WTC11 (cell line): ENCODE measurements at regions not wholly inside any gene's neighbourhood (a gene's known extent, or its start where the extent isn't known, plus 50 kb on each side); places are given as distances from the start of the nearest gene placed in this dataset.

Experiments
- ATAC-seq: fragments of 200-7000 bp; cut with Tn5 transposase; 2 replicates; pipeline ENCODE4 v1.10.0; 2021; ENCODE audit warnings: mild to moderate bottlenecking, moderate library complexity
- CTCF ChIA-PET: fragments of 300-600 bp; sonication (Branson Sonifier 250); formaldehyde crosslinking; loops from one replicate; lab custom pipeline; 2021; ENCODE audit warnings: antibody characterized with exemption; lab: Charles Lee
- POLR2A ChIA-PET: fragments of 350-600 bp; sonication (Branson Sonifier 250); formaldehyde crosslinking; loops from one replicate; lab custom pipeline; 2021; ENCODE audit warnings: antibody characterized with exemption; lab: Charles Lee
- DNase-seq: peaks from one replicate; pipeline ENCODE4 v3.0.0; 2021; ENCODE audit warnings: low spot score
- H3K27ac Mint-ChIP-seq: 2 replicates; pipeline ENCODE4 v1.8.0; 2021; ENCODE audit warnings: mixed read lengths
- H3K27me3 Mint-ChIP-seq: 2 replicates; pipeline ENCODE4 v1.8.0; 2021; ENCODE audit warnings: low read depth, mild to moderate bottlenecking, moderate library complexity, mixed read lengths
- H3K36me3 Mint-ChIP-seq: 2 replicates; pipeline ENCODE4 v1.8.0; 2021; ENCODE audit warnings: mixed read lengths
- H3K4me1 Mint-ChIP-seq: 2 replicates; pipeline ENCODE4 v1.8.0; 2022; ENCODE audit warnings: mixed read lengths
- H3K4me3 Mint-ChIP-seq: 2 replicates; pipeline ENCODE4 v1.8.0; 2021; ENCODE audit warnings: mild to moderate bottlenecking, moderate library complexity, mixed read lengths
- H3K9me3 Mint-ChIP-seq: 2 replicates; pipeline ENCODE4 v1.8.0; 2021; ENCODE audit warnings: mixed read lengths
- ATF1 ChIP-seq: sonication (generic); formaldehyde crosslinking; IDR thresholded peaks from 2 replicates; pipeline ENCODE4 v1.8.1; 2023; ENCODE audit warnings: mild to moderate bottlenecking, moderate library complexity, missing genetic modification reagents
- CBFB ChIP-seq: sonication (generic); formaldehyde crosslinking; IDR thresholded peaks from 2 replicates; pipeline ENCODE4 v1.8.1; 2022; ENCODE audit warnings: mild to moderate bottlenecking, low read depth, missing genetic modification reagents
- CREB1 ChIP-seq: sonication (generic); formaldehyde crosslinking; IDR thresholded peaks from 2 replicates; pipeline ENCODE4 v1.8.0; 2023; ENCODE audit warnings: mild to moderate bottlenecking, missing genetic modification reagents
- ETV6 ChIP-seq: sonication (generic); formaldehyde crosslinking; IDR thresholded peaks from 2 replicates; pipeline ENCODE4 v1.8.1; 2022; ENCODE audit warnings: mild to moderate bottlenecking, missing genetic modification reagents
- GRHL2 ChIP-seq: fragments of 250-450 bp; sonication (Bioruptor Pico); IDR thresholded peaks from 2 replicates; pipeline ENCODE4 v1.8.0; 2022; ENCODE audit warnings: mild to moderate bottlenecking, moderate library complexity; ENCODE audit not compliant: insufficient replicate concordance, severe bottlenecking
- HMGA2 ChIP-seq: fragments of 250-450 bp; sonication (Bioruptor Pico); IDR thresholded peaks from 2 replicates; pipeline ENCODE4 v1.4.0; 2021; ENCODE audit warnings: mild to moderate bottlenecking, moderate library complexity
- JAZF1 ChIP-seq: fragments of 250-450 bp; sonication (Bioruptor Pico); IDR thresholded peaks from 2 replicates; pipeline ENCODE4 v1.9.0; 2021; ENCODE audit warnings: moderate library complexity, mild to moderate bottlenecking, inconsistent platforms
- NR1H2 ChIP-seq: sonication (generic); formaldehyde crosslinking; IDR thresholded peaks from 2 replicates; pipeline ENCODE4 v1.9.0; 2021; ENCODE audit warnings: mild to moderate bottlenecking, moderate library complexity, missing genetic modification reagents
- OVOL2 ChIP-seq: fragments of 250-450 bp; sonication (Bioruptor Pico); IDR thresholded peaks from 2 replicates; pipeline ENCODE4 v1.9.0; 2021; ENCODE audit warnings: mild to moderate bottlenecking, borderline replicate concordance
- RELA ChIP-seq: sonication (generic); formaldehyde crosslinking; IDR thresholded peaks from 2 replicates; pipeline ENCODE4 v1.8.1; 2022; ENCODE audit warnings: missing genetic modification reagents, mild to moderate bottlenecking, borderline replicate concordance
- TCF7 ChIP-seq: sonication (generic); formaldehyde crosslinking; IDR thresholded peaks from 2 replicates; pipeline ENCODE4 v1.8.0; 2022; ENCODE audit warnings: mild to moderate bottlenecking, low read depth, missing genetic modification reagents, moderate library complexity
- ZBTB21 ChIP-seq: sonication (generic); formaldehyde crosslinking; IDR thresholded peaks from 2 replicates; pipeline ENCODE4 v1.8.1; 2023; ENCODE audit warnings: mild to moderate bottlenecking, missing genetic modification reagents, borderline replicate concordance
- ZNF121 ChIP-seq: sonication (generic); formaldehyde crosslinking; IDR thresholded peaks from 2 replicates; pipeline ENCODE4 v1.8.0; 2023; ENCODE audit warnings: missing genetic modification reagents
- ZNF138 ChIP-seq: sonication (generic); formaldehyde crosslinking; conservative IDR thresholded peaks from 2 replicates; pipeline ENCODE4 v1.8.1; 2022; ENCODE audit warnings: mild to moderate bottlenecking, moderate library complexity, missing genetic modification reagents
- ZNF263 ChIP-seq: sonication (generic); formaldehyde crosslinking; IDR thresholded peaks from 2 replicates; pipeline ENCODE4 v1.8.1; 2022; ENCODE audit warnings: low read depth, mild to moderate bottlenecking, moderate library complexity, missing genetic modification reagents
- ZNF317 ChIP-seq: sonication (generic); formaldehyde crosslinking; IDR thresholded peaks from 2 replicates; pipeline ENCODE4 v1.8.1; 2023; ENCODE audit warnings: low read depth, mild to moderate bottlenecking, moderate library complexity, missing genetic modification reagents, borderline replicate concordance
- ZNF423 ChIP-seq: fragments of 250-450 bp; sonication (Bioruptor Pico); IDR thresholded peaks from 2 replicates; pipeline ENCODE4 v2.1.2; 2022; ENCODE audit warnings: mild to moderate bottlenecking, moderate library complexity
- TF ChIP-seq, protein P1 (sequence below): sonication (generic); formaldehyde crosslinking; IDR thresholded peaks from 2 replicates; pipeline ENCODE4 v1.8.0; 2023; ENCODE audit warnings: missing genetic modification reagents, mild to moderate bottlenecking, borderline replicate concordance
- TF ChIP-seq, protein P2 (sequence below): sonication (generic); formaldehyde crosslinking; IDR thresholded peaks from 2 replicates; pipeline ENCODE4 v1.8.0; 2023; ENCODE audit warnings: missing genetic modification reagents
- TF ChIP-seq, protein P3 (sequence below): sonication (generic); formaldehyde crosslinking; IDR thresholded peaks from 2 replicates; pipeline ENCODE4 v1.8.0; 2022; ENCODE audit warnings: mild to moderate bottlenecking, missing genetic modification reagents
- TF ChIP-seq, protein P4 (sequence below): sonication (generic); formaldehyde crosslinking; IDR thresholded peaks from 2 replicates; pipeline ENCODE4 v1.8.1; 2023; ENCODE audit warnings: mild to moderate bottlenecking, missing genetic modification reagents, moderate library complexity
- TF ChIP-seq, protein P5 (sequence below): fragments of 250-450 bp; sonication (Bioruptor Pico); IDR thresholded peaks from 2 replicates; pipeline ENCODE4 v1.9.0; 2021; ENCODE audit warnings: mild to moderate bottlenecking
- TF ChIP-seq, protein P6 (sequence below): fragments of 200-600 bp; IDR thresholded peaks from 2 replicates; pipeline ENCODE4 v1.8.0; 2022; ENCODE audit warnings: antibody characterized with exemption

DNA sequence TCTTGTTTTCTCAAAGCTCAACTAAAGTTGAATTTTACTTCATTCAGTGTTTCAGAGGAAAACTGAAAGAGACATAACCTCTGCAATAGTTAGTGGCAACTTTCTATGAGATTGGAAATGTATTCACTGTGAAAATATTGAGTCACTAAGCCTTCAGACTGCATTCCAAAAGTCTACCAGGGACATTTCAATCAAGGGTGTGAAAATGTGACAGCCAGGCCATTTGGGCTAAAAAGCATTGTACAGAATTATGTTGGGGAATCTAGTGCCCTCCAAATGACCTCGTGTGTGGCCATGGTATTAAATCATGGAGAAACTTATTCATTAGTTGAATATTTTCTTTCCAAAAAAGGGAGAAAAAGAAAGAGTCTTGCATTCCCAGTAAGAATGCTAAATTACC is 251.9 kb downstream of the GRB14 start (continued):
- TF ChIP-seq TCF7 (CRISPR knock-in tag) = no peak
- no peak for TF ChIP-seq OVOL2 (CRISPR knock-in tag)
- TF ChIP-seq RELA (CRISPR knock-in tag) = no peak
- TF ChIP-seq, protein P1, sequence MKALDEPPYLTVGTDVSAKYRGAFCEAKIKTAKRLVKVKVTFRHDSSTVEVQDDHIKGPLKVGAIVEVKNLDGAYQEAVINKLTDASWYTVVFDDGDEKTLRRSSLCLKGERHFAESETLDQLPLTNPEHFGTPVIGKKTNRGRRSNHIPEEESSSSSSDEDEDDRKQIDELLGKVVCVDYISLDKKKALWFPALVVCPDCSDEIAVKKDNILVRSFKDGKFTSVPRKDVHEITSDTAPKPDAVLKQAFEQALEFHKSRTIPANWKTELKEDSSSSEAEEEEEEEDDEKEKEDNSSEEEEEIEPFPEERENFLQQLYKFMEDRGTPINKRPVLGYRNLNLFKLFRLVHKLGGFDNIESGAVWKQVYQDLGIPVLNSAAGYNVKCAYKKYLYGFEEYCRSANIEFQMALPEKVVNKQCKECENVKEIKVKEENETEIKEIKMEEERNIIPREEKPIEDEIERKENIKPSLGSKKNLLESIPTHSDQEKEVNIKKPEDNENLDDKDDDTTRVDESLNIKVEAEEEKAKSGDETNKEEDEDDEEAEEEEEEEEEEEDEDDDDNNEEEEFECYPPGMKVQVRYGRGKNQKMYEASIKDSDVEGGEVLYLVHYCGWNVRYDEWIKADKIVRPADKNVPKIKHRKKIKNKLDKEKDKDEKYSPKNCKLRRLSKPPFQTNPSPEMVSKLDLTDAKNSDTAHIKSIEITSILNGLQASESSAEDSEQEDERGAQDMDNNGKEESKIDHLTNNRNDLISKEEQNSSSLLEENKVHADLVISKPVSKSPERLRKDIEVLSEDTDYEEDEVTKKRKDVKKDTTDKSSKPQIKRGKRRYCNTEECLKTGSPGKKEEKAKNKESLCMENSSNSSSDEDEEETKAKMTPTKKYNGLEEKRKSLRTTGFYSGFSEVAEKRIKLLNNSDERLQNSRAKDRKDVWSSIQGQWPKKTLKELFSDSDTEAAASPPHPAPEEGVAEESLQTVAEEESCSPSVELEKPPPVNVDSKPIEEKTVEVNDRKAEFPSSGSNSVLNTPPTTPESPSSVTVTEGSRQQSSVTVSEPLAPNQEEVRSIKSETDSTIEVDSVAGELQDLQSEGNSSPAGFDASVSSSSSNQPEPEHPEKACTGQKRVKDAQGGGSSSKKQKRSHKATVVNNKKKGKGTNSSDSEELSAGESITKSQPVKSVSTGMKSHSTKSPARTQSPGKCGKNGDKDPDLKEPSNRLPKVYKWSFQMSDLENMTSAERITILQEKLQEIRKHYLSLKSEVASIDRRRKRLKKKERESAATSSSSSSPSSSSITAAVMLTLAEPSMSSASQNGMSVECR (CRISPR knock-in tag) = no peak
- TF ChIP-seq NR1H2 (CRISPR knock-in tag) = no peak

DNA sequence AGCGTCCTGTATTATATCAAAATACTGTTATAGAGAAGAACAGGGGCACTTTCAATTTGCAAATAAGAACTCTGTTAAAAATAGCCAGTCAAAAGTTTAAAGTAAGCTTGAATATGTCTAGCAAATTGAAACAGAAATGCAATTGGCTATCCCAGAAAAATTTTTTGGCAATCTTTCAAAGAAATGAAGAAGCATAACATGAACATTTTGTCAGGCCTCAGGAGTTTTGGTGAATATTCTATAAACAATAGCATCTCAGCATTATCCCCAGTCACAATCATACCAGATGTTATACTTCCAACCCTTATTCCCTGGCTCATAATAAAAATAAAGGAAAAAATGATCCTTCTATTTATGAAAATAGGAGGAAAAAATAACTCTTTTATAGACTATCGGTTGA is 252.4 kb downstream of the GRB14 start:
- H3K27ac Mint-ChIP-seq = no peak overlapping the region
- ChIA-PET POLR2A (no interaction called here), CTCF (no interaction called here)
- H3K9me3 Mint-ChIP-seq = peaks cover 35% of the 10 kb centered on the region
- H3K4me3 Mint-ChIP-seq = no peak overlapping the region
- no peaks in the 10 kb centered on the region for H3K4me1 Mint-ChIP-seq
- peaks cover 27% of the 10 kb centered on the region for H3K36me3 Mint-ChIP-seq
- no peak for ATAC-seq
- no peak for DNase-seq
- no peak for TF ChIP-seq ETV6 (CRISPR knock-in tag)
- no peaks in the 10 kb centered on the region for H3K27me3 Mint-ChIP-seq

DNA sequence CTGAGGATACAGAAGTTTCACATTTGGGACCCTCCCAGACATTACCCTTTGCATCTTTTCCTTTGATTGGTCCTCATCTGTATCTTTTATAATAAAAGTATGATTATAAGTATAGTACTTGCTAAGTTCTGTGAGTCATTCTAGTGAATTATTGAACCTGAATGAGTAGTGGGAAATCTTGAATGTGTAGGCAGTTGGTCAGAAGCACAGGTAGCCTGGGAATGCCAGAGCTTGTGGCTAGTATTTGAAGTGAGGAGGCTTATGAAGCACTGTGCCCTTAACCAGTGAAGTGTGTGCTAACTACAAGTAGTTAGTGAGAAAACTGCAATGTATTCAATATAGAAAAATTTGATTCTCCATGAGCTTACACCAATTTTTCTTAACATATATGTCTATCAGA is 257.6 kb downstream of the GRB14 start:
- POLR2A ChIA-PET = no interaction called here
- H3K27ac Mint-ChIP-seq = no peak overlapping the region
- no peaks in the 10 kb centered on the region for H3K4me1 Mint-ChIP-seq
- no peaks in the 10 kb centered on the region for H3K36me3 Mint-ChIP-seq
- no peak overlapping the region for H3K4me3 Mint-ChIP-seq
- H3K27me3 Mint-ChIP-seq = no peaks in the 10 kb centered on the region
- CTCF ChIA-PET = no interaction called here
- peaks cover 6% of the 10 kb centered on the region; the same call in 1 of the 2 replicates for H3K9me3 Mint-ChIP-seq
- no peak for TF ChIP-seq ZBTB21 (CRISPR knock-in tag)
- TF ChIP-seq, protein P2, sequence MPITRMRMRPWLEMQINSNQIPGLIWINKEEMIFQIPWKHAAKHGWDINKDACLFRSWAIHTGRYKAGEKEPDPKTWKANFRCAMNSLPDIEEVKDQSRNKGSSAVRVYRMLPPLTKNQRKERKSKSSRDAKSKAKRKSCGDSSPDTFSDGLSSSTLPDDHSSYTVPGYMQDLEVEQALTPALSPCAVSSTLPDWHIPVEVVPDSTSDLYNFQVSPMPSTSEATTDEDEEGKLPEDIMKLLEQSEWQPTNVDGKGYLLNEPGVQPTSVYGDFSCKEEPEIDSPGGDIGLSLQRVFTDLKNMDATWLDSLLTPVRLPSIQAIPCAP = no peak
- no peak for TF ChIP-seq ZNF138 (CRISPR knock-in tag)
- no peak for TF ChIP-seq JAZF1 (CRISPR knock-in tag)
- no peak for TF ChIP-seq ZNF317 (CRISPR knock-in tag)
- no peak for TF ChIP-seq ZNF121 (CRISPR knock-in tag)
- no peak for TF ChIP-seq GRHL2 (CRISPR knock-in tag)
- TF ChIP-seq, protein P3, sequence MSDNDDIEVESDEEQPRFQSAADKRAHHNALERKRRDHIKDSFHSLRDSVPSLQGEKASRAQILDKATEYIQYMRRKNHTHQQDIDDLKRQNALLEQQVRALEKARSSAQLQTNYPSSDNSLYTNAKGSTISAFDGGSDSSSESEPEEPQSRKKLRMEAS (CRISPR knock-in tag) = no peak
- TF ChIP-seq ZNF263 (CRISPR knock-in tag) = no peak
- TF ChIP-seq, protein P4, sequence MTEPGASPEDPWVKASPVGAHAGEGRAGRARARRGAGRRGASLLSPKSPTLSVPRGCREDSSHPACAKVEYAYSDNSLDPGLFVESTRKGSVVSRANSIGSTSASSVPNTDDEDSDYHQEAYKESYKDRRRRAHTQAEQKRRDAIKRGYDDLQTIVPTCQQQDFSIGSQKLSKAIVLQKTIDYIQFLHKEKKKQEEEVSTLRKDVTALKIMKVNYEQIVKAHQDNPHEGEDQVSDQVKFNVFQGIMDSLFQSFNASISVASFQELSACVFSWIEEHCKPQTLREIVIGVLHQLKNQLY = no peak
- TF ChIP-seq, all 79 proteins: peak for 0
- ATAC-seq = no peak
- DNase-seq = no peak

DNA sequence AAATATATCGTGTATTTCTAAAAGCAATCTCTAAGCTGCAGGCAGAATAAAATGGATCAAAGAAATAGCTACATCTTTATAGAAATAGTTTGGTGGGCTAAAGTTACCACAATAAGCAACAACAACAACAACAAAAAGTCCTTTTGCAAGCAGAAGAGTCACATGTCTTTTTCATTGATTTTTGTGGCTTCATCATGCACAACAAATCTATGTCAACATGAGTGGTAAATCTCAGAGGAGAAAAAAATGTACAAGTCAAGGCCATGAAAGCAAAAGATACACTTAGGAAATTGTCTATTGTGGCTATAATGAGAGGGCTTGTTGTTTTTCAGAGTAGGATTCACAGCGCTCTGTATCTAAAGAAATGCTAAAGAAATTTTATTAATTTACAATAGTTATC is 269.7 kb downstream of the GRB14 start:
- H3K27ac Mint-ChIP-seq = no peak overlapping the region
- no peak overlapping the region for H3K4me3 Mint-ChIP-seq
- H3K4me1 Mint-ChIP-seq = no peaks in the 10 kb centered on the region
- H3K9me3 Mint-ChIP-seq = no peaks in the 10 kb centered on the region
- ATAC-seq (no peak), DNase-seq (no peak)
- CTCF ChIA-PET = no interaction called here
- H3K36me3 Mint-ChIP-seq = no peaks in the 10 kb centered on the region
- H3K27me3 Mint-ChIP-seq = no peaks in the 10 kb centered on the region
- POLR2A ChIA-PET = no interaction called here
- no peak for TF ChIP-seq ATF1
- no peak for TF ChIP-seq CBFB
- no peak for TF ChIP-seq ZNF423
- TF ChIP-seq, protein P5, sequence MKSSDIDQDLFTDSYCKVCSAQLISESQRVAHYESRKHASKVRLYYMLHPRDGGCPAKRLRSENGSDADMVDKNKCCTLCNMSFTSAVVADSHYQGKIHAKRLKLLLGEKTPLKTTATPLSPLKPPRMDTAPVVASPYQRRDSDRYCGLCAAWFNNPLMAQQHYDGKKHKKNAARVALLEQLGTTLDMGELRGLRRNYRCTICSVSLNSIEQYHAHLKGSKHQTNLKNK (CRISPR knock-in tag) = no peak
- no peak for TF ChIP-seq ETV6 (CRISPR knock-in tag)
- TF ChIP-seq CREB1 (CRISPR knock-in tag) = no peak
- TF ChIP-seq, protein P2 = no peak
- no peak for TF ChIP-seq HMGA2 (CRISPR knock-in tag)
- TF ChIP-seq, protein P6, sequence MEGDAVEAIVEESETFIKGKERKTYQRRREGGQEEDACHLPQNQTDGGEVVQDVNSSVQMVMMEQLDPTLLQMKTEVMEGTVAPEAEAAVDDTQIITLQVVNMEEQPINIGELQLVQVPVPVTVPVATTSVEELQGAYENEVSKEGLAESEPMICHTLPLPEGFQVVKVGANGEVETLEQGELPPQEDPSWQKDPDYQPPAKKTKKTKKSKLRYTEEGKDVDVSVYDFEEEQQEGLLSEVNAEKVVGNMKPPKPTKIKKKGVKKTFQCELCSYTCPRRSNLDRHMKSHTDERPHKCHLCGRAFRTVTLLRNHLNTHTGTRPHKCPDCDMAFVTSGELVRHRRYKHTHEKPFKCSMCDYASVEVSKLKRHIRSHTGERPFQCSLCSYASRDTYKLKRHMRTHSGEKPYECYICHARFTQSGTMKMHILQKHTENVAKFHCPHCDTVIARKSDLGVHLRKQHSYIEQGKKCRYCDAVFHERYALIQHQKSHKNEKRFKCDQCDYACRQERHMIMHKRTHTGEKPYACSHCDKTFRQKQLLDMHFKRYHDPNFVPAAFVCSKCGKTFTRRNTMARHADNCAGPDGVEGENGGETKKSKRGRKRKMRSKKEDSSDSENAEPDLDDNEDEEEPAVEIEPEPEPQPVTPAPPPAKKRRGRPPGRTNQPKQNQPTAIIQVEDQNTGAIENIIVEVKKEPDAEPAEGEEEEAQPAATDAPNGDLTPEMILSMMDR = no peak
